Uterus (tissue), 3 donors: ENCODE measurements at regions not wholly inside any gene's neighbourhood (a gene's known extent, or its start where the extent isn't known, plus 50 kb on each side); places are given as distances from the start of the nearest gene placed in this dataset.

Experiments used
- DNase-seq, 2 donors: peaks; one replicate each; pipeline ENCODE4 v3.0.0-alpha.2; 2019 to 2020
- H3K27ac ChIP-seq, 2 donors: fragments of 200-600 bp; sonication (generic); 1 replicate in 1 of 2; 2 replicates in 1 of 2; pipeline ENCODE4 v1.5.1; 2016 to 2018
- H3K27me3 ChIP-seq, 2 donors: fragments of 200-600 bp; sonication (generic); one replicate each; pipeline ENCODE4 v1.5.1; 2018 to 2019; ENCODE audit warnings: control low read depth in 1 of 2
- H3K36me3 ChIP-seq, 2 donors: fragments of 200-600 bp; sonication (generic); one replicate each; pipeline ENCODE4 v1.5.1; 2019; ENCODE audit warnings: control low read depth in 1 of 2
- H3K4me1 ChIP-seq, 2 donors: fragments of 200-600 bp; sonication (generic); one replicate each; pipeline ENCODE4 v1.5.1; 2018 to 2019; ENCODE audit warnings: control low read depth in 1 of 2
- H3K4me3 ChIP-seq, 2 donors: fragments of 200-600 bp; sonication (generic); 1 replicate in 1 of 2; 2 replicates in 1 of 2; pipeline ENCODE4 v1.5.1; 2018 to 2019; ENCODE audit warnings: mild to moderate bottlenecking in 1 of 2
- H3K9me3 ChIP-seq, 2 donors: fragments of 200-600 bp; sonication (generic); one replicate each; pipeline ENCODE4 v1.5.1; 2019; ENCODE audit warnings: control low read depth in 1 of 2
- POLR2A ChIP-seq, 2 donors: fragments of 450-650 bp; IDR thresholded peaks; one replicate each; pipeline ENCODE4 v1.6.1; 2016; ENCODE audit warnings: antibody characterized with exemption in 2 of 2, mild to moderate bottlenecking in 1 of 2, moderate library complexity in 1 of 2
- intact Hi-C: fragments of 100-400 bp; cut with DNase I; formaldehyde crosslinking; loops from one replicate; pipeline ENCODE4 v1.15.1; 2023; ENCODE audit warnings: low total_unique reads
- TF ChIP-seq, protein P1 (sequence below), 4 experiments: fragments of 200-600 bp in 2 of 4; fragments of 450-650 bp in 2 of 4; sonication (generic) in 2 of 4; IDR thresholded peaks; one replicate each; pipeline ENCODE4 v1.5.1; 2016 to 2019; ENCODE audit warnings: antibody characterized with exemption in 4 of 4, mild to moderate bottlenecking in 2 of 4, moderate library complexity in 1 of 4
- donor health status: DM: yes; HTN: yes; CAD: no.

DNA sequence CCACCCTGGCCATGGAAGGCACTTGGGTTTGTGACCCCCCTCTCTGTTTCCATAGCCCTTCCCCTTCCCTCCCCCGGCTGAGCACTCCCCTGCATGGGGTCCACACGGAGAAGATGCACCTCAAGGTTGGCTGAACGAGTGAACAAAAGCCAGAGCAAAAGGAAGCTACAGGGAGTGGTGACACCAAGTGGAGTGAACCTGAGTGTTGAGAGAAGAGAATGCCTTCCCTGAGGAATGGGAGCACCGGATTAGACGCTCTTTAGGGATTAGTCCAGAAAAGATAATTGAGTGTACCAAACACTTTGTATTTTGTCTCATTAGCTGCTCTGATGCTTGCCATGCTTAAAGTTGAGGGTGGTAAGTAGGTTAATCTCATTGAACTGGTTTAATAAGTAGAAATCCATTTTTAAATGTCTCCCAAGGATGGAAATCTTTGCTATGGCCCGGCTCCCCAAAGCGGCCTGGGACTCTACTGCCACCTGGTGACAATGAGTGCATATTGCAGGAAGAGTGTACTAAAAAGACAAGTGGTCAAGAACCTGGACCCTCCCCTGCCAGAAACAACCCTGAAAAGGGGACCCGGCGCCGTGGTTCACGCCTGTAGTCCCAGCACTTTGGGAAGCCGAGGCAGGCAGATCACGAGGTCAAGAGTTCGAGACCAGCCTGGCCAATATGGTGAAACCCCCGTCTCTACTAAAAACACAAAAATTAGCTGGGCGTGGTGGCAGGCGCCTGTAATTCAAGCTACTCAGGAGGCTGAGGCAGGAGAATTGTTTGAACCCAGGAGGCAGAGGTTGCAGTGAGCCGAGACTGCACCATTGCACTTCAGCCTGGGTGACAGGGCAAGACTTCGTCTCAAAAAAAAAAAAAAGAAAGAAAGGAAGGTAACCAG is 150.6 kb upstream of the ZC3H12A start:
- H3K4me3 ChIP-seq = no peak overlapping the region
- no peaks in the 10 kb centered on the region for H3K4me1 ChIP-seq
- TF ChIP-seq POLR2A (IDR thresholded peaks at IDR 0.05) = no peak
- TF ChIP-seq, protein P1, sequence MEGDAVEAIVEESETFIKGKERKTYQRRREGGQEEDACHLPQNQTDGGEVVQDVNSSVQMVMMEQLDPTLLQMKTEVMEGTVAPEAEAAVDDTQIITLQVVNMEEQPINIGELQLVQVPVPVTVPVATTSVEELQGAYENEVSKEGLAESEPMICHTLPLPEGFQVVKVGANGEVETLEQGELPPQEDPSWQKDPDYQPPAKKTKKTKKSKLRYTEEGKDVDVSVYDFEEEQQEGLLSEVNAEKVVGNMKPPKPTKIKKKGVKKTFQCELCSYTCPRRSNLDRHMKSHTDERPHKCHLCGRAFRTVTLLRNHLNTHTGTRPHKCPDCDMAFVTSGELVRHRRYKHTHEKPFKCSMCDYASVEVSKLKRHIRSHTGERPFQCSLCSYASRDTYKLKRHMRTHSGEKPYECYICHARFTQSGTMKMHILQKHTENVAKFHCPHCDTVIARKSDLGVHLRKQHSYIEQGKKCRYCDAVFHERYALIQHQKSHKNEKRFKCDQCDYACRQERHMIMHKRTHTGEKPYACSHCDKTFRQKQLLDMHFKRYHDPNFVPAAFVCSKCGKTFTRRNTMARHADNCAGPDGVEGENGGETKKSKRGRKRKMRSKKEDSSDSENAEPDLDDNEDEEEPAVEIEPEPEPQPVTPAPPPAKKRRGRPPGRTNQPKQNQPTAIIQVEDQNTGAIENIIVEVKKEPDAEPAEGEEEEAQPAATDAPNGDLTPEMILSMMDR (IDR thresholded peaks at IDR 0.05) = no peak
- DNase-seq = no peak
- H3K27ac ChIP-seq = no peak overlapping the region
- peaks cover 0 to 4% of the 10 kb centered on the region in 2 donors for H3K9me3 ChIP-seq
- intact Hi-C loops = no loop called here
- H3K27me3 ChIP-seq = peaks cover 0 to 3% of the 10 kb centered on the region in 2 donors
- no peaks in the 10 kb centered on the region for H3K36me3 ChIP-seq

DNA sequence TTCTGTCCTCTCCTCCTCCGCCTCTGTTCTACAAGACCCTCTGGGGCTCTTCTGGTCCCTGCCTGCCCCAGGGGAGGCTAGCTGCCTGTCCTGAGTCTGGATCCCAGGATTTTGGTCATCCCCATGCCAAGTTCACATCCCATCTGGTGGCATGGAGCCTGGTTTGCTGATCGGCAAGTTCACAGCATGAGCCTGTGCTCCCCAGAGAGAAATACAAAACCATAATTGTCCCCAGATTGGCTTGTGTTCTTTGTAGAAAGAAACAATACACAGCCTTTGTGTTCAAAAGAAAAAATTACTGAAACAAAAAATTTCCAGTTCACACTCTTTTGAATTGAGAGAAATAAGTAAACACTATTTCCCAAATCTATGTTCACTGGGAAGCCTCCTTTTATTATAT is 149.4 kb upstream of the ZC3H12A start:
- no peaks in the 10 kb centered on the region for H3K27me3 ChIP-seq
- no peak for TF ChIP-seq POLR2A (IDR thresholded peaks at IDR 0.05)
- TF ChIP-seq, protein P1 (IDR thresholded peaks at IDR 0.05) = no peak
- DNase-seq = no peak

DNA sequence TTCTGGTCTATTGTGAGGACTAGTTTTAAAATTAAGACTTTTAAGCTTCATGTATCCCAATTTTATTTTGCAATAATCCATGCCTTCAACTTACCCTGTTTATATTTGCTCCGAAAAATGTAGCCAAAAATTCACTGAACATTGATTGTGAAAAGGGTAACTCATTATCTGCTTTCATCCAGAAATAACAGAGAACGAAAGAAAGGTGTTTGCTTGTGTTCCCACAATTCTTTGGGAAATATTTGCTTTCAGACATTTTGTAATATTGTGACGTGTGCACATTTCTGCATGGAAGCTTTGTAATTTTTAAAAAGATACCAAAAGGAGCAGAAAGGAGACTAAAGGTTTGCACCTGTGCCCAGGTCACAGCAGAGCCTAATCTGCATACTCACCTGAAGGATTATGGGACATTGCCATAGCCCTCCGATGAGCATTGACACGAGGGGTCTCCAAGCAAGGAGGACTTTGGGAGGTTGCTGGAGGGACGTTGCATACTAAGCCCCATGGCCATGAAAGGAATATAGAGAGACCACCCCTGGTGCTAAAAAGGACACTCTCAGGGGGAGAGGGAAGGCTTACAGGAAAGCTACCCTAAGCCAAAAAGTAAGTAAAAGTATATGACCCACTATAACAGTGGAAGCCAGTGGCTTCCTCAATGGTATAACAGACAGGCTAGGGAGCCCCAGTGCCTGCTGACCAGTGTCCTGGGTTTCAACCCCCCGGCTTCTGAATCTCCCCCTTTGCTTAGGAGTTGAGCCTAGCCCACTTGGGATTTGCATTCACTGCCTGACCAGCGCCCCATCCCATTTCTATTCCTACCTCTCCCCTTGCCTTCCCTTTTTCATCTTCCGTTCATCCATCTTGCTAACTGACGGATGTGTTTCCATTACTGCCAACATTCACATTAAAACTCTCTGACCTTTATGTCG is 148.6 kb upstream of the ZC3H12A start:
- H3K27ac ChIP-seq = no peak overlapping the region
- H3K9me3 ChIP-seq = peaks cover 0 to 4% of the 10 kb centered on the region in 2 donors
- no peaks in the 10 kb centered on the region for H3K4me1 ChIP-seq
- no peak for DNase-seq
- H3K27me3 ChIP-seq = no peaks in the 10 kb centered on the region
- H3K36me3 ChIP-seq = no peaks in the 10 kb centered on the region
- intact Hi-C loops = no loop called here
- TF ChIP-seq POLR2A (IDR thresholded peaks at IDR 0.05) = no peak
- TF ChIP-seq, protein P1 (IDR thresholded peaks at IDR 0.05) = no peak
- H3K4me3 ChIP-seq = no peak overlapping the region

More for the DNA sequence above, 149.4 kb upstream of the ZC3H12A start:
- Histone ChIP-seq H3K4me1 (no peaks in the 10 kb centered on the region), H3K9me3 (peaks cover 0 to 4% of the 10 kb centered on the region in 2 donors), H3K27ac (no peak overlapping the region), H3K4me3 (no peak overlapping the region), H3K36me3 (no peaks in the 10 kb centered on the region)
- intact Hi-C loops = no loop called here

DNA sequence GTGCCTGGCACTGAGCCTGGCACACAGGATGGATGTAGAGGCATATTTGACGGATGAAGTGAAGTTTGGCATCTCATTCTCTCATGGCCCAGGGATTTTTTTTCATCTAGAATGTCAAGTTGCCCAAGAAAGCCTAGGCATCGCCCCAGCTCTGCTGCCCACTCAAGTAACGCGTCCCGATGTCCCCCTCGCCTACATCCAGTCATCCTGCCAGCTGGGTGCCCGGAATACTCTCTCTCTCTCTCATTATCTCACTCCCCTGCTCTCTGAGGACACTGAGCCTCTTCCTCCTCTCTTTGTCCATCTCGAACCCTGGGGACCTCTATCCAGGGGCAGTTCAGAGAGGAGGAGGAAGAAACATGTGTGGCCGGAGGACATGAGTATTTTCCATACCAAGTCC is 142.3 kb upstream of the ZC3H12A start:
- intact Hi-C loops = no loop called here
- Histone ChIP-seq H3K27ac (no peak overlapping the region), H3K4me3 (no peak overlapping the region), H3K4me1 (no peaks in the 10 kb centered on the region), H3K27me3 (no peaks in the 10 kb centered on the region), H3K9me3 (no peaks in the 10 kb centered on the region), H3K36me3 (no peaks in the 10 kb centered on the region)
- TF ChIP-seq POLR2A (IDR thresholded peaks at IDR 0.05) = no peak
- TF ChIP-seq, protein P1 (IDR thresholded peaks at IDR 0.05) = no peak
- DNase-seq = no peak
